Fibroblast of the aortic adventitia (primary cell): ENCODE measurements at regions not wholly inside any gene's neighbourhood (a gene's known extent, or its start where the extent isn't known, plus 50 kb on each side); places are given as distances from the start of the nearest gene placed in this dataset.

Experiments used
- DNase-seq: peaks from one replicate; pipeline ENCODE4 v3.0.0-alpha.2; 2010; ENCODE audit warnings: low read depth
- H3K4me3 ChIP-seq: 2 replicates; pipeline ENCODE4 v1.5.1; 2011; ENCODE audit warnings: low read depth, mild to moderate bottlenecking, control low read depth, low read length, moderate library complexity
- CTCF ChIP-seq: IDR thresholded peaks from 2 replicates; pipeline ENCODE4 v1.5.1; 2011; ENCODE audit warnings: mild to moderate bottlenecking, low read length, control low read depth, inconsistent platforms; ENCODE audit not compliant: insufficient read depth

- H3K4me3 ChIP-seq = no peak overlapping the region
- no peak for TF ChIP-seq CTCF
- DNase-seq = no peak
Observed at GRCh38 chr14:98904677-98905076, 367.3 kb downstream of the BCL11B start.

GRCh38 chr14:98906123-98906995, 365.6 kb downstream of the BCL11B start:
- H3K4me3 ChIP-seq = no peak overlapping the region
- no peak for DNase-seq
- no peak for TF ChIP-seq CTCF

GRCh38 chr14:98907271-98907670, 364.7 kb downstream of the BCL11B start:
- no peak overlapping the region for H3K4me3 ChIP-seq
- TF ChIP-seq CTCF = no peak
- no peak for DNase-seq

- TF ChIP-seq CTCF = no peak
- DNase-seq = no peak
- no peak overlapping the region for H3K4me3 ChIP-seq
Observed at GRCh38 chr14:98908050-98908449, 363.9 kb downstream of the BCL11B start.

GRCh38 chr14:98909251-98909944, 362.6 kb downstream of the BCL11B start:
- no peak for DNase-seq
- TF ChIP-seq CTCF = no peak
- no peak overlapping the region for H3K4me3 ChIP-seq

GRCh38 chr14:98910061-98910460, 361.9 kb downstream of the BCL11B start:
- no peak for TF ChIP-seq CTCF
- no peak for DNase-seq
- no peak overlapping the region for H3K4me3 ChIP-seq
